ENCODE measurements at regions not wholly inside any gene's neighbourhood (a gene's known extent, or its start where the extent isn't known, plus 50 kb on each side); places are given as distances from the start of the nearest gene placed in this dataset.
"Not testable (repeated sequence)": the region's sequence is repeated elsewhere in the genome, so short reads cannot be mapped to it uniquely, and the experiment has no call there.

DNA sequence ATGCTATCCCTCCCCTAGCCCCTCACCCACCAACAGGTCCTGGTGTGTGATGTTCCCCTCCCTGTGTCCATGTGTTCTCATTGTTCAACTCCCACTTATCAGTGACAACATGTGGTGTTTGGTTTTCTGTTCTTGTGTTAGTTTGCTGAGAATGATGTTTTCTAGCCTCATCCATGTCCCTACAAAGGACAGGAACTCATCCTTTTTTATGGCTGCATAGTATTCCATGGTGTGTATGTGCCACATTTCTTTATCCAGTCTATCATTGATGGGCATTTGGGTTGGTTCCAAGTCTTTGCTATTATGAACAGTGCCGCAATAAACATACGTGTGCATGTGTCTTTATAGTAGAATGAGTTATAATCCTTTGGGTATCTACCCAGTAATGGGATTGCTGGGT, 120.4 kb upstream of the PODXL start:
- not testable (repeated sequence) for DNase-seq (ENCODE audit: low read depth)

DNA sequence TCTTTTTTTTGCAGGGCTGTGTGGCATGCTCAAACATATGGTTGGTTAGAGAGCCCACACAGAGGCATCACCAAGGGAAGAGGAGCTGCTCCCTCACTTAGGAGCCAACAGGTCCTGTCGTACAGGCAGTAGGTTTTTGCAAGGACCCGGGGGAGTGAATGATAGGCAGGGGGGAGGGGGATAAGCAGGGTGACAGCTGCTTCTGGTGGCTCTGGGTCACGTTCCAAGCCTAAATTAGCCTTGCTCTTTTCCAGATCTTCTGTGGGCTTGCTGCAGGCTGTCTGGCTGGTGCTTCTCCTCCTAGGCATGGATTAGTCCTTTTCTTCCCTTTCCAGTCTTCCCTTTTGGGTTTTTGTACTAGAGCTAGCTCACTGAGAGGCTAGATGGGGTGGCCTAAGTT, 117.7 kb upstream of the PODXL start:
- DNase-seq (ENCODE audit: low read depth), result no peak

DNA sequence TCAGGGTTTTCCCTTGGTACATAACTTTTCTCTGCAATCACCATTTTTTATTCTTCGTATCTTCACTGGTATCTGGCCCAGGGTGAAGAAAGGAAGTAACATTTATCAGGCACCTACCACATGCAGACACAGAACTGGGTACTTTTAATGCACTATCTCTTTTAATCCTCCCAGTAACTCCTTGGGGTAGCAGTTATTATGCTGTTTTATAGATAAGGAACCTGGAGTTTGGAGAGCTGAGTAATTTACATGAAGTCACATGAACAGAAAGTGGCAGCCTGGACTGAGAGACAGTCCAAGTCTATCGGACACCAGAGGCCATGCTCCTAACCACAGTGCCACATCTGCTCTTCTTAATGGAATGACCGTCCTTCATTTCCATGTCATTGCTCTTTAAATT, 117.1 kb upstream of the PODXL start:
- DNase-seq (ENCODE audit: low read depth), result no peak

DNA sequence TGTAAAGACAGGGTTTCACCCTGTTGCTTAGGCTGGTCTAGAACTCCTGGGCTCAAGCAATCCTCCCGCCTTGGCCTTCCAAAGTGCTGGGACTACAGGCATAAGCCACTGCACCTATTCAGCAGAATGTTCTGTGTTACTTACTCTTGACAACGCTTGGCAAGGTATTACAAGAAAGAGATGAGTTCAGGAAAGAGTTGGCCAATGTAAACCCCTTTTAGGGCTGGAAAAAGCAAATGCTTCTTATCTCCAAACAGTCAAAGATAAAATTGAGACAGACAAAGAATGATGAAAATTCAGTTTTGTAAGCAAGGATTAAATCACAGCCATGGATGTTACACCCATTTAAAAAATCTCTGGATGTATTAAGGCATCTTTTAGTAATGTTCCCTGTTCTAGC, 114.0 kb upstream of the PODXL start:
- DNase-seq (ENCODE audit: low read depth), result no peak

DNA sequence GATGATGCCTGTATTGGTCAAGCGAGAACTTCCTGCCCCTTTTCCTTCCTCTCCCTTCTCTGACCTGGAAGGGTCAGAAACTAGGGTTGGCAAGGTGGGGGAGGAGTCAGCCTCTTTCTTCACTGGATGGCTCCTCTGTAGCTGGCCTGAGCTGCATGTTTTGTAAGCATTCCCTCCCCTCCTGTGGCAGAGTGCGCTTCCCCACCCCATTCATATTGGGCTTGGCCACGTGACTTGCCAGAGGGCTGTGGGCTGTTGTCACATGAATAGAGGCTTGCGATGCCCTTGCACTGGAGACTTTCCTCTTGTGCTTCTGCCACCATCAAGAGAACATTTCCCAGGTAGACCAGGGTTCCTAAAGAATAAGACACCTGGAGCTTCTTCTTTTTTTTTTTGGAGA, 111.3 kb upstream of the PODXL start:
- no peak for DNase-seq (ENCODE audit: low read depth)

DNA sequence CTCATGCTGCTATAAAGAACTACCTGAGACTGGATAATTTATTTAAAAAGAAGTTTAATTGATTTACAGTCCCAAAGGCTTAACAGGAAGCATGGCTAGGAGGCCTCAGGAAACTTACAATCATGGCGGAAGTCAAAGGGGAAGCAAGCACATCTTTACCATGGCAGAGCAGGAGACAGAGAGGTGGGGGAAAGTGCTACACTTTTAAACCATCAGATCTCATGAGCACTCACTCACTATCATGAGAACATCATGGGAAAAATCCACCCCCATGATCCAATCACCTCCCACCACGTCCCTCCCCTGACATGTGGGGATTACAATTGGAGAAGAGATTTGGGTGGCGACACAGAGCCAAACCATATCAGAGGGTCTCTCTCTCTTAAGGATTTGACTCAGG, 108.6 kb upstream of the PODXL start:
- DNase-seq (ENCODE audit: low read depth), result no peak

DNA sequence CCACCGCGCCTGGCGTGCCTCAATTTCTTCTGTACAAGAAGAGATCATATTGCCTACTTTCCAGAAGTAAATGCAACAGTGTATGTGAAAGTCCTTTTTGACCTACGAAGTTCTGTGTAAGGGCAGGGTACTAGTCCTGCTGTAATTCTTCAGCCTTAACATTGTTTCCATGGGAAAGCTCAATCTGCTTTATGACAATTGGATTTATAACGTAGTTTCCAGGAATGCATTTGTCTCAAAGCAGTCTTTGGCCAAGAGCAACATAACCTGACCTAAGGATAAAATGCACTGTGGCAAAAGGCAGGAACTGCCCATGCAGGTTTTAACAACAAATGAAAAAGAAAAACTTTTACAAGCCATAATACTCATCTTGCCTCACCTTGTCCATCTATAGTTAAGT, 108.1 kb upstream of the PODXL start:
- no peak for DNase-seq (ENCODE audit: low read depth)

DNA sequence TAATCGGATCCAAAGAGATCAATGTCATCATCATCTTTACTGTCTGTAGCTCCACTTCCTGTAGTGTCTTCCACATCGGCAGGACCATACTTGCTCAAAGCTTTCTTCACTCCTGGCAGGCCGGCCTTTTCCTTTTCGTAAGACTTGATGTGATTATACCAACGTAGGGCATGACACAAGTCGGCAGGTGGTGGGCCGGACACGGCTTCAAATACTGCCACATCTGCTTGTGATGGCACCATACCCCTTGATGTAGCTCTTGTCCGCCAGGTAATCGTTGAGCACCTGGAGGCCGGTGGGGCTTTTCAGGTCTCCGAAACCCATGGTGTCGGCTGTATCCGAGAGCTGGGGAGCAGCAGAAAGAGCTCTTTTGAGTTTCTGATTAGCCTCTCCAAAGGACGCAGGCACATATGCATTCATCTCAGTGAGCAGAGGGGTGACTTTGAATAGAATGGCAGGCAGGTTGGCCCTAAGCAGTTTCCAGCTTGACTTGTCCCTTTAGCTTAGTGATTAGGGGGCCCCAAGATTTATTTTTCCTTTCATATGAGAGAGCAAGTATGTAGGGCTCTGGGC, 106.0 kb upstream of the PODXL start:
- DNase-seq (ENCODE audit: low read depth), result not testable (repeated sequence)

DNA sequence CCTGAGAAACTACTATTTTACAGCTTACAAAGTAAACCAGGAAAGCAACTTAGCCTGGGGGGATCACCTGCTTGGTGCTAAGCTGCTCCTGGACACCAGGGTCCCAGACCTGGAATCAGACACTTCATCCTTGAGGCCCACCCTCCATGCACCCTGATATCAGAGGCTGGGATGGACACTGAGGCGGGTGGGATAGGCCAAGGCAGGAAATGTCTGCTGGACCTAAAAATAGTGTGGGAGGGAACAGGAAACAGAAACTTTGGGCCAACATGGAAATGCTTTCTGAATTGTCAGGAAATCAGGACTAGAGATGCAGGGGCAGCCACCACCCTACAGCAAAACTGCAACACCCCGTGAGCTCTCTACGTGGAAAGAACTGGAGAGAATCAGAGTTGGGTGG, 101.5 kb upstream of the PODXL start:
- DNase-seq (ENCODE audit: low read depth), result no peak

DNA sequence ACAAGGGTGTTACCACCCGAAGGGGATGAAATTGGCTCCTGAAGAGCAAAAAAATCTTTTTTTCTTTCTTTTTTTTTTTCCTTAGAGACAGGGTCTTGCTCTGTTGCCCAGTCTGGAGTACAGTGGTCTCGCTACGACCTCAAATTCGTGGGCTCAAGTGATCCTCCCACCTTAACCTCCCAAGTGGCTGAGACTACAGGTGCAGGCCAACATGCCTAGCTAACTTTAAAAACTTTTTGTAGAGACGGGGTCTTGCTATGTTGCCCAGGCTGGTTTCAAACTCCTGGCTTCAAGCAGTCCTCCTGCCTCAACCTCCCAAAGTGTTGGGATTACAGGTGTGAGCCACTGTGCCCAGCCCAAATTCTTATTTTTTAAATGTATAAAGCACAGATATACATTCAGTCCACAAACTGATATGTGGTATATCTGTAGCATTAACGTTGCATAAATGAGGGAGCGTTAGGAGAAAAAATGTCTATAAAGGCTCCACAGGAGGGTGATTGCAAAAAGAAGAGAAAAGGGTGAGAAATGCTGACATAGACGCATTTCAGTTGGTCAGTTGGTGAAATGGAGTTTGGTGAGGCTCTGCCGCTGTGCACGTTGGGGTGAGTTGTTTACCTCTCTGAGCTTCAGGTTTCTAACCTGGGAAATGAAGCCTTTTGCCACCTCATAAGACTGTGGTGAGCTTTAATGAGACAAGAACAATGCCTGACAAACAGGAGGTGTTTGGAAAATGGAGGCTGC, 100.7 kb upstream of the PODXL start:
- no peak for DNase-seq (ENCODE audit: low read depth)

DNA sequence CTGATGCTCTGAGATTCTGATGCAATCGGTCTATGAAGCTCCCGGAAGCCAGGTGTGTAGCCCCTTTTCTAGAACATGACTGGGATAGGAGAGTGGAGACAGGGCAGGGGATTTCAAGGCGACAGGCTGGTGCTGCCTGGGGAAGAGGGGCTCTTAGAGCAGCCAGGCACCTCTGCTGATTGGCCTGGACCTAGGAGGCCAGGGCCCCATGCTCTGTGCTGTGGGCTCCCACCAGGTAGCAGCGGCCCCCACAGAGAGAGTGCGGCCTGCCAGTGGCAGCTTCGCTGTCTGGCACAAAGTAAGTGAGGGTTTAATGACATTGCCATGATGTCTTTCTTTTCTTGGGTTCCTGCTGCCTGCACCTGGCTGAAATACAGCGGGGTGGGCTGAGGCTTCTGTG, 99.4 kb upstream of the PODXL start:
- DNase-seq (ENCODE audit: low read depth), result no peak

DNA sequence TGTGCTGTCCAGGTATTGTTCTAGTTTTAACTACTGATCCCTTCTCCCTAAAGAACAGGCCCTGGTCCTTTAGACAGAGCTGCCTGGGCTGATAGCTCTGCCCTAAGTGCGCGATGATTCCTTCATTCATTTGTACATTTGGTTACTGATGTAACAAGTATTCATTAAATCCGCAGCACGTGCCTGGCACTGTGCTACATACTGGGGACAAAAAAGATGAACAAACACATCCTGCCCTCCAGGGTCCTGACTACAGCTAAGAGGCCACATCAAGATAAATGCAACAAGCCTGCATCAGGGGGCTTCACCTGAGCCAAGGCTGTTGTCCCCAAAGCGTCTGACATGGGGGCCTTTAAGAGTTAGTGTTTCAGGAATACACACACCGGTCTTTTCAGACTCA, 99.0 kb upstream of the PODXL start:
- no peak for DNase-seq (ENCODE audit: low read depth)

DNA sequence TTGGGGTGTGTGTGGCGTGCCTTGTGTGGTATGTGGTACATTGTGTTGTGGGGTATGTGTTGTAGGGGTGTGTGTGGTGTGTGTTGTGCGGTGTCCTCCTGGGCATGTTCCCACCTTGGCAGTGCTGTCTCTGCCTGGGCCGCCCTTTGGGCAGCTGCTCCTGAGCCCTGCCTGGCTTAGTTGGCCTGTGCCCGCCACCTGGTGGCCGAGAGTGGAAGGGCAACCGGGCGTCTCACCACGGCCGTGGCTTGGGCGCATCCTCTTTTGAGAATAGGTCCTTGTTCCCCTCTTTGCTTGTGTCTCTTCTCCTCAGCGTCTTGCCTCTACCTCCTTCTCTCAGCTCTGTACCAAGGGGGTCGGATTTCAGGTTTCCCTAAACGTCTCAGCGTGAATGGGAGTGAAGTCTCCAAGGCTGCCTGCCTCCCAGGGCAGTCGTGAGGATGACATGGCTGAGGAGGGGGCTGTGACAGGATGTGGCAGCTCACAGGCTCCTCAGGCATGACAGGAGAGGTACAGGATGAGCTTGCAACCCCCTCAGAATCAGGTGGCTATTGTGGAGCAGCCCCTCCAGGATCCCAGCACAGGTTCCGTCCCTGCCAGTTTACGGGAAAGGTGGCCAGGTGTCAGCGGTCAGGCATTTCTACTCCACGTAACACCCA, 98.4 kb upstream of the PODXL start:
- peak; percentile 76 for DNase-seq (ENCODE audit: low read depth)

DNA sequence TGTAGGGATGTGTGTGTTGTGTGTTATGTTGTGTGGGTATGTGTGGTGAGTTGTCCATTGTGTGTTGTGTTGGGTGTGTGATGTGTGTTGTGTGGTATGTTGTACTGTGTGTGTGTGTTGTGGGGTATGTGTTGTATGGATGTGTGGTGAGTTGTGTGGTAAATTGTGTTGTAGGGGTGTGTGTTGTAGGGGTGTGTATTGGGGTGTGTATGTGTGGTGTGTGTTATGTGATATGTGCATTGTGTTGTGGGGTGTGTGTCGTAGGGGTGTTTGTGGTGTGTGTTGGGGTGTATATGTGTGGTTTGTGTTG, 97.8 kb upstream of the PODXL start:
- no peak for DNase-seq (ENCODE audit: low read depth)

DNA sequence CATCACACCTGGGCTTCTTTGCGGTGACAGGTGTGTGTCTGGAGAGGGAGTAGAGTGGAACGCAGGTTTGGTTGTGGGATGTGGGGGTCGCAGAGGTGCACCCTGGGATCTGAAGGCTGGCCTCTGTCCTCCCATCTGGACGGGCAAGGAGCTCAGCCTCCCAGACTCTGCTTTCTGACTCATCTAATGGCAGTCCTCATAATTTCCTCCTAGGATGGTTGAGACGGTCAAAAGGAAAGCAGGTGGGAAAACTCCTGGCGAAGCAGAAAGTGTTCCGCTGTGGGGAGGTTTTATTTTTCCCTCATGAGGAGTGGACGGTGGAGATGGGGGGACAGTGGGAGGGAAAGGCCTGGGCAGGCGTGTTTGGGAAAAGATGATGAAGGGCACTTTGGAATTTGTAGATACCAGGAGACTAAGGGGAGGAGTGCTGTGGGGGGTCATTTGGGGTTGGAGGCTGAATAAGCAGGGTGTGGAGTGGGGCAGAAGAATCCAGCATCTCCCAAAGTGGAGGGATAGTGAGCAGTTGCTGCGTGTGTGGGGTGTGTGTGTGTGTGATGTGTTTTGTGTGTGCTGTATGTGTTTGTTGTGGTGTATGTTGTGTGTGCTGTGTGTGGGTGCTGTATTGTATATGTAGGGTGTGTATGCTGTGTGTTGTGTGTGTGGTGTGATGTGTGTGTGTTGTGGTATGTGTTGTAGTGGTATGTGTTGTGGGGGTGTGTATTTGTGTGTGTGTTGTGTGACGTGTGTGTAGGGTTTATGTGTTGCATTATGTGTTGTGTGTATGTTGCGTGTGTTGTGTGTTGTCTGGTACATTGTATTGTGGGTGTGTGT, 97.2 kb upstream of the PODXL start:
- no peak for DNase-seq (ENCODE audit: low read depth)

DNA sequence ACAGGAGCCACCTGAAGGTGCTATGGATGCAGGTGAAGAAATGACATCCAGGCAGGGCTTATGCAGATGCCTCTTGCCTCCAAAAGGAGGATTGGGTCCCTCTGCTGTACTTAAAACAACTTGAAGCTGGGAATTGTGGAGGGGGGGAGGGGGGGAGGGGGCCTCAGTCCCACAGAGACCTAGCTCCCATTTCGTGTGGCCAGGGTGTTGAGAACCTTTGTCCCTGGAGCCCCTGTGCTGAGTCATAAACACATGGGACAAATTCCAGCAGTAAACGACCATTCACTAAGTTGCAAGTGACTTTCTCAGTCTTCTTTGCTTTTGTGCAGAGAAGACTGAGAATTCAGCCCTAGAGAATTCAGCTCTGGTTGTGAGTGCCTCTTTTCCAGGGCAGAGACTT, 96.5 kb upstream of the PODXL start:
- no peak for DNase-seq (ENCODE audit: low read depth)

DNA sequence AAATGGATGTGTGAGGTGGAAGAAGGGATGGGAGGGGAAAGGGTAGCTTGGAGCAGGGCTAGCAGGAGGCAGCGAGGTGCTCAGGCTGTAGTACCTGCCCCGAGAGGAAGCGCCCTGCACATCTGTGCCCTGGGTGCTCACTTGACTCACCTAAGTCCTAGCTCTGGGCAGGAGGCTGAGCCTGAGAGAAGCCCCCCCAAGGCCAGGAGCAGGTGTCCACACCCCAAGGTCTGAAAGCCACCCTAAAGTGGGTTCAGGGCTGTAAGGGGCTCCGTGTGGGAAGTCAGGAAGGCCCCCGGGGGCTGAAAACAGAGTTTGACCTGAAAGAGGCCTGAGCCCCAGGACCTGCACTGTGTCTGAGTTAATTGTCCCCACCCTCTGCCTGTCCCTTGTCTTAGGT, 95.8 kb upstream of the PODXL start:
- DNase-seq (ENCODE audit: low read depth), result no peak

DNA sequence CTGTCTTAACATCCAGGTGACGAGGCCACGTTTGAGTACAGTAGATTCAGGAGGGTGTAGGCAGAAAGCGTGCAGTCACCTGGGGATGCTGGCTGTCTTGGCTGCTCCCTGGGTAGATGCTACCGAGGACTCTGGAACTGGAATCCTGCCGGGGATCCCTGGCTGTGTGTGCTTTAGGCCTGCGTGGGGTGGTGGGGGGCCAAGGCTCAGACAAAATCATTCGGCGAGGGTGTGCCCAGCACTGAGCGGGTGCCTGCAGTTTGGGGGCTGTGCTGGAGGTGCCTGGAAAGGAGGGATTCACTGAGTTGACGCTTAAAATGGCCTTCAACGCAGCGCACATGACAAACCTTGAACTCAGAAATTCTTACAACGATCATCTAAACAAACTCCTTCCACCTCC, 93.5 kb upstream of the PODXL start:
- DNase-seq (ENCODE audit: low read depth), result no peak

DNA sequence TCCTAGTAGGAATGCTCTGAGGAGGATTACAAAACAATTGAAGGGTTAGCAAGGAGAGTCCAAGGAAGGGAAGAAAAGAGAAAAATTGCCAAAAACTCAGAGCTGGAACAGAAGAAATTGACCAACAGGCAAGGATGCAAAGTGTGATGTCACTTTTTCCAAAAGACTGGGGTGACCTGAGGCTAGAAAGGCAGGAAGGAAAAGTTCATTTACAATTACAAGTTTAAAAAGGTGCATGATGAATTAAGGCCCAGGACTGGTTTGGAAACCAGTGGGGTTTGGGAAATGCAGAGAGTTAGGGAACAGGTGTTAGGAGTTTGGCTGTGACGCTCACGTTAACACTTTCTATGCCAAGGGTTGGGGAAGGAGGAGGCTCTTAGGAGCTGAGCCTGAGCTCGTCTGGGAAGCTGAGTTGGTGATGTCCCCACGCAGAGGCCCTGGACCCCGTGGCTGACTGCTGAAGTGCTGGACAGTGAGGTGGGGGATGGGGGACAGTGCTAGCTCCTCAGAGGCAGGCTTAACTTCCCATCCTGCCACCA, 92.6 kb upstream of the PODXL start:
- no peak for DNase-seq (ENCODE audit: low read depth)

DNA sequence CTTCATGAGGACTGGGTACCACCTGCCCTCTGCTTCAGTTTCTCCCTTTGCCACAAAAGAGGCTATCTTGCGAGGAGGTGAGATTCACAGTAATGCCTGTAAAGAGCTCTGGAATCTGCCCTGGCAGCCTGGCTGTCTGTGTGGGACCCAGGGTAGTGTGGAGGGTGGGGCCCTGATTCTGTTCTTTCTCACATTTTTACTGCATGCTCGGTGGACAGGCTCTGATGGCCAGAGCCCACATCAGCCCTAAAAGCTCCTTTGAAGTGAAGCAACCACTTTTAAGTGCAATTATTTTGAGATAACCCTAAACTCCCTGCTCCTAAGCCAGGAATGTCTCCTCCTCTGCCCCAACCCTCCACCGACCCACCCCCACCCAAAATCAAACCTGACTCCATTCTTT, 92.1 kb upstream of the PODXL start:
- no peak for DNase-seq (ENCODE audit: low read depth)

DNA sequence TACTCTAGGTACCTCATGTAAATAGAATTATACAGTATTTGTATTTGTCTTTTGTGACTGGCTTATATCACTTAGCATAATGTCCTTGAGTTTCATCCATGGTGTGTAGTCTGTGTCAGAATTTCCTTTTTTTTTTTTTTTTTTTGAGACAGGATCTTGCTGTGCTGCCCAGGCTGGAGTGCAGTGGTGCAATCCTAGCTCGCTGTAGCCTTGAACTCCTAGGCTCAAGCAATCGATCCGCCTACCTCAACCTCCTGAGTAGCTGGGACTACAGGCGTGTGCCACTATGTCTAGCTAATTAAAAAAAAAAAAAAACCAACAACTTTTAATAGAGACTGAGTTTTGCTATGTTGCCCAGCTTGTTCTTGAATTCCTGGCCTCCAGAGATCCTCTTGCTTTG, 89.8 kb upstream of the PODXL start:
- DNase-seq (ENCODE audit: low read depth), result no peak

DNA sequence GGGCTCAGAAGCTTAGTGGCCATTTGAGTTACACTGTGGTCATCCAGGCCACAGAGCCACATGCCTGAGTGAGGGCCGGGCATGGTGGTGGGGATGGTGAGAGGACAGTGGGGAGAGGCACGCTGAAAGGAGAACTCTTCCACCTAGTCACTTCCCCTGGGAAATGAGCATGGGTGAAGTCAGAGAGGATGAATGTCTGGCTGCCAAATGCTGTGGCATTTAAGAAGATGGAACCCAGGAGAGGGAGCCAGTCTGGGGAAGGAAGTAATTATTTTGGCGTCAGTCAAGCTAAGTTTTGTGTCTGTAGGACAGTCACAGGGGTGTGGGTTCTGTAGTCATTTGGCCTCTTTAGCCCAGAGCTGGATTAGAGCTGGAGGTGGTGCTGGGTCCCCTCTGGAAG, 86.0 kb upstream of the PODXL start:
- DNase-seq (ENCODE audit: low read depth), result no peak

DNA sequence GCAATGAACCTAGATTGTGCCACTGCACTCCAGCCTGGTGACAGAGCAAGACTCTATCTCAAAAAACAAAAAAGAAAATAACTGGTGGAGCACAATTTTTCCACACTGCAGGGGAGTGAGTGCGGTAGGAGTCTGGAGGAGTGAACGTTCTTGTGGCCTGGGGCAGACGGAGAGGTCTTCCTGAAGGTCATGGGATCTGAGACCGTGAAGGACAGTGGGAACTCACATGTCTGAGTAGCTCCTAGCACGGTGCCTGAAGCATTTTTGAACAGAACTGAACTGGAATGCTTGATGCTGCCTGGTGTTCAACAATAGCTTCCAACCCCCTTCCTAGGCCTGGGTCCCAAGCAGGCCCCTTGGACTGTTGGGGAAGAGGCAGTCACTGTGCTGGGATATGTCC, 84.3 kb upstream of the PODXL start:
- DNase-seq (ENCODE audit: low read depth), result no peak

All from stimulated activated CD8-positive, alpha-beta memory T cell treated with anti-CD3 and anti-CD28 coated beads, Interleukin-7, amount 100 ng/mL, for 24 hours (primary cell).